HG03196 (cell line): ENCODE measurements at regions not wholly inside any gene's neighbourhood (a gene's known extent, or its start where the extent isn't known, plus 50 kb on each side); places are given as distances from the start of the nearest gene placed in this dataset.

Source experiments
- ATAC-seq: cut with Tn5 transposase; IDR thresholded peaks from one replicate; pipeline ENCODE4 v1.9.1; 2021; ENCODE audit not compliant: unreplicated experiment

DNA sequence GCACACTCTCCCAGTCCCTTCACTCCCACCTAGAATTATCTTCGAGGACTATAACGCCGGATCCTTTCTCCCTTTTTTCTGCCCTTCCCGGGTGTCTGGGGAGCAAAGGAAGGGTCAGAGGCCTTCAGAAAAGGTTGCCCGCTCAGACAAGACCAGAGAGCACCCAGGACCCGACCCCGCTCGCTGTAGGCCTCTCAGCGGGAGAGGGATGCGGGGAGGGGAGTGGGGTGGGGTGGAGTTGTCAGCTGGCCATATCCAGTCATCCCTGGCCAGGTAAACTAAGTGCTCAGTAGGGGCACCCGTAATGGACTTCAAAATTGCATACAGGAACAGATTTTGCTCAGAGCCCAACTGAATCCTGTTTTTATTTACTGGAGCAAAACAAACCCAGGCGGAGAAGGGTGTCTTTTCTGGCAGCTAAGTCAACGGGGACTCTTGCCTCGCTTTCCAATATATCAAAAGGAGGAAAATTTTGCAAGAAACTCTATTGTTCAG, 65.0 kb downstream of the NOL4 start:
- no peak for ATAC-seq

DNA sequence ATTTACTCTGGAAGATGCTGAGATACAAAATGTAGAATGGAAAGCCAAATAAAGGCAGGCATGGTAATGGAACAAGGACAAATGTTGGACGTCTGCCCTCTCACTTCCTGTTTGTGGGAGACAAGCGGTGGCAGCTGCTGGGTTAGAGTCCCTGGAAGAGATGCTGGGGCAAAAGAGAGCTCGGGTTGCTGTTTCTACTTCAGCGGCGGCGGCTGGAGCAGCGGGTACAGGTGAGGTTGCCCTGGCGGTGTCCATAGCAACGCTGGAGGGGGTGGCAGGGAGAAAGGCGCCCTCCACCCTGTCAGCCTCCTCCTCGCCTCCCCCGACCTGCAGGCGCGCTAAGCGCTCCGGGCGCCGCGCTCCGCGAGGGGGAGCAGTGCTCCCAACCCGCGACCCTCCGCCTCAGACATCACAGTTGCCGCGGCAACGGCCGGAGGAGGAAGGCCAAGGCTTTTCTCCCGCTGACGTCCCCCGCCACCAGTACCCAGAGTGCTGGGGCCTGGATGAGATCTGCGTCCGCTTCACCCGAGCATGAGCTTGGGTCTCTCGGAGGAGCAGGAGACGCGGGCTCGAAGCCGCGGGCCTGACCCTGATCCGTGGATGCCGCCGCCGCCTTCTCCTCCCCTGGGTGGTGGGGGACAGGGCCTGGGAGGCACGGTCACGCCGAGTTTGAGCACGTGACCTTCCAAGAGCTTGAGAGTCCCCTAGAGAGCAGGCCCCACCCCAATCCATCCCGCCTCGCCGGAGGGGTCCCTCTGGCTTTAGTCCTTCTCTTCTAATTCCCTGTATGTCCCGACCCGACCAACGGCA, 65.6 kb downstream of the NOL4 start:
- ATAC-seq = no peak

DNA sequence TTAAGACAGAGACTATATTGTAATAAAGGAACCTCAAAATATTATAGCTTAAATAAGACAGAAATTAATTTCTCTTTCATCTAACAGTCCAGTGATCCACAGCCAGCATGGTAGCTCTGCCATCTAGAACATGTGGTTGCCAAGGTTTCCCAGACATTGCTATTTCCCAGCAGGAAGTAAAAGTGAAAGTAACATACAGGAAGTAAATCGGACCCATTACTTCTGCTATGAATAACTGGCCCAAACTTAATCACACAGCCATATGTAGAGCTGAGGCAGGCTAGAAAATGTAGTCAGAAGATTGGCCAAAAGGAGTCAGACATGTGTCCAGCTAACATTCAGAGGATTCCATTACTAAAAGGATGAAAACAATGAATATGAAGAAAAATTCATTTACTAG, 71.0 kb downstream of the NOL4 start:
- ATAC-seq = peak; percentile 56

DNA sequence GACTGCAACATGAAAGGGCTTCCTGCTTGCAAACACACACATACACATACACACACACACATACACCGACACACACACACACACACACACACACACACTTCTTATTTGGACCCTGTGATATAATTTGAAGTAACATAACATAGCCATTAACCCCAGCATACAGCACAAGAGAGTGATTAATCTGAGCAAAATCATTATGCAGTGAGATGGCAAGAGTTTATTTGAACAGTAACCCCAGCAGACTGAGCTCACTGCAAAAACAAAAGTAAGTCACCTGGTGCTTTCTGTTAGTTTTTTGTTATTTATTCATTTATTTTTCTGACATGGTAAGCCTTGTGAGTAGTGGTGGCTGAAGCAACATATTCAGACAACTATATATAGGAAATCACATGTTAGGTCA, 93.7 kb downstream of the NOL4 start:
- no peak for ATAC-seq

DNA sequence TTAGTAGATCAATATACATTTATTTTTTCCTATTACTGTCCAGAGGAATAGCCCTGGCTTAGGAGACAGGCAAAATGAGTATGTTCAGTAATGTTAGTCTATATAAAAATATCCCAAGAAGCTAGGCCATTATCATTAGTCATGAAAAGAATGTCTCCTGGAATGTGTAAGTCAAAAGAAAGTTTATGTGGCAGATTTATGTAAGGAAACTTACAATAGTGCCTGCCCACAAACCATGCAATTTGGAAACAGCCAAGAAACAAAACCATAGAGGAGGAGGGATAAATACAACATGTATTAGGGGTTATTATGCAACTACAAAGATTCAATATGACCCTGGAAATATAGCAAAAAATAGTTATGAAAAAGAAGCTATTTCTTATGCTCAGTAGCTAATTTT, 96.3 kb downstream of the NOL4 start:
- ATAC-seq = no peak

DNA sequence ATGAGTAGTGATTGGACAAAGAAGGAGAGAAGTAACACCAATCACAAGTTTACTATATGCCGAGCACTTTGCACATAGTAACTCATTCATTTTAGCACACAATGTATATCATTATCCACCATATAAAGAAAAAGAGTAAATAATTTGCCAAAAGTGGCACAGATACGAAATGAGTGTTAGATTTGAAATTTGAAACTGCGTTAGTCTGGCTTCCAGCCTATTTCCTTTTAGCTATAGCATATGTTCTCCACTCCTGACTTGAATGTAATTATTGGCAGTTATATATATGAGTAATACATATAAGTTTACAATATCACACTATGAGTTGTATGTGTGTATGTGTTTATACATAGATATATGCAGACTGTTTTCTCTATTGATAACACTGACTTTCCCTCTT, 98.6 kb downstream of the NOL4 start:
- ATAC-seq = no peak

DNA sequence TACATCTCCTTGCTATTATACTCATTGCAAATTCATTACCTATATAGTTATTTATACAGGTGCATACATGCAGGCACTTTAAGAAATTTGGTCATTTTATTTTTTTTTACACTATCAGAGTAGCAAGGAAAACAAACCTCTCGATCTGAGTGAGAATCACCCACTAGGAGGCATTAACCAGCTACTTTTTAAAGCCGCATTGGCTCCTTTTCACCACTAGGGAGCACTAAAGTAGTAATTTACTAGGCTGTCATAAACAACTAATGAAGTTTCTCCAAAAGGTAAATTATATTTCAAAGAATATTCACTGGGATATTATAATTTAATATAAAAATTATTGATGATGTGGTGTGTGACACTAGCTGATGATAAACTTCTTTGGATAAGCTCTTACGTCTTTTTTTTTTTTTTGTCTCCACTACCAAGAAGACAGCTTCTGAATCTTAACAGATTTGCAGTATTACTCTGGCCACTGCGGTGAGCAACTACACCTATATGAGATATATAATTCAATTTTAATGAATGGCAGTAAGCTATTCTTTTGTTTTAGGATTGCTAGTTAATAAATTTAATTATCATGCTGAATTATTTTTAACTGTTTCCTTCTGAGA, 101.9 kb downstream of the NOL4 start:
- ATAC-seq = peak; percentile 89

DNA sequence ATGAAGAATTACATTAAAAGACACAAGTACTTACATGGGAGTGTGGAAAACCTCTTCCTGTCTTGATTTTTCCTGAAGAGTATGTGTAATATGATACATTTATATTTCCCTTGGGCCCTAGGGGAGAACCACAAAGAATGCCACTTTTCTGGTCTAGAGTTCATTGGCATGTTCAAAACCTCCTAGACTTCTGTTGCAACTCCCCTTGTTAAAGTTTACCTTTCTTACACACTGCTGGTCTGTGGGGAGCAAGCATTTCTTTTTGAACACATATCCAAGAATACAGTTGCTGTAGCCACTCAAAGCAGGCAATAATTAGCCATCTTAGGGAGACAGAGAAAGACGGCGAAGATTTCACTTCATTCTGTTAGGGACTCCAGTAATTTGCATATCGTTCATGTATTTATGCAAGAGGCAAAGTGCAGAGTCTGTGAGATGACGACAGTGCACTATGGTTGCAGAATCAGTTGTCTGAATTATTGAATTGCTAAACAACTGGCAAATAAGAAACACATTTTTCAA, 103.5 kb downstream of the NOL4 start:
- ATAC-seq = no peak

DNA sequence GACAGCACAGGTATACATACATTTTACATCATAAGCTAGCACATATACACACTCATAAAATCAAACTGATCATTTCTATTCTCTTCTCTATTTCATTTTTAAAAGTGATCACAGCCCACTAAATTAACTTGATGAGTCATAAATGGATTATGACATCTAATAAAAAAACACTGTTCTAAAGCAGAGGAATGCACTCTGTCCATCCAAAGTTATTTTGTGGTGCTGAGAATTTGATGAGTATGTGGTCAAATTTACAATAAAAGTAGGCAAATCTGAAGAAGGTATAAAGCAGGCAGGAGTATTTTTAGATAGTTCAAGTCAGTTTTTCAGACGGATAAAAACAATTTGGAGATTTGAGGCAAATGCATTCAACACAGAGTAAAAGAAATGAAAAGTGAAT, 104.4 kb downstream of the NOL4 start:
- no peak for ATAC-seq

DNA sequence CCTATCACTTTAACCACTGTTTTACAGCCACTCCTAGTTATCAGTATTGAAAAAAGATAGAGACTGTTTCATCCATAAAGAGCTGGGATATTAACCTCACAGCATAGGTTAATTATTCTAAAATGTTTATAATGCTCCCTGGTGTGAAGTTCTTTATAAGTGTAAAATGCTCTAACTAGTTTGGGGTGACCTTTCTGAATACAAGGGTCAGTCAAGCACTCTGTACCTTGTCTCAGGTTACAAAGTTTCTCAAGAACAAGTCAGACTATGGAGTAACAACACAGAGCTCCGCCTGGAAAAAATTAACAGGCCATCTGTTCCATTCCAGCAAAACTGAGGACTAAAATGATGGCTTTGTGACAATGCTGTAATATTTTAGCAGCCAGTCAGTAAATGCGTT, 107.4 kb downstream of the NOL4 start:
- ATAC-seq = no peak

DNA sequence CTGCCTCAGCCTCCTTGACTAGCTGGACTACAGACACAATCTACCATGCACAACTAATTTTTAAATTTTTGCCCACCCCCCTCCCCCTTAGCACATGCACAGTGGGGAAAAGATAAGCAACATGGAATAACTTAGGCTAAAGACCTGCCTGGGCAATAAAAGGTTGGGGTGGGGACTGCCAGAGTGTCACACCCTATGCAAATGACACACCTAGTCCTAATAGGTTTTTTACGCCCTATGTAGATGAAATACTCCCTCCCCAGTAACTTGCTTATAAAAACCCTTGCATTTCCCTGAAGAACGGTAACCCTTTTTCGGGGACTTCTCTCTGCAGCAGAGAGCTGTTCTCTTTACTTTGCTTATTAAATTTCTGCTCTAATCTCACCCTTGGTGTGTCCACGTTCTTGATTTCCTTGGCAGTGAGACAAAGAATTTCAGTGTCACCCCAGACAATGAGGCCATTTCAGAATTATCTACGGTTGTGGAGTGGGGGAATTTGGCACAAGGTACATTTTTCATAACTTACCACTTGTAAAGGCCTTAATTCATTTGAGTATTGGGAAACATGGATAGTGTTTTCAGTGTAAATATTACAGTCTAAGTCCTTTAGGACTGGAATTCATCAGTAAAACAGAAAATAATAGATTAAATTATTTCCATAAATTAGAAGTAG, 109.2 kb downstream of the NOL4 start:
- no peak for ATAC-seq

DNA sequence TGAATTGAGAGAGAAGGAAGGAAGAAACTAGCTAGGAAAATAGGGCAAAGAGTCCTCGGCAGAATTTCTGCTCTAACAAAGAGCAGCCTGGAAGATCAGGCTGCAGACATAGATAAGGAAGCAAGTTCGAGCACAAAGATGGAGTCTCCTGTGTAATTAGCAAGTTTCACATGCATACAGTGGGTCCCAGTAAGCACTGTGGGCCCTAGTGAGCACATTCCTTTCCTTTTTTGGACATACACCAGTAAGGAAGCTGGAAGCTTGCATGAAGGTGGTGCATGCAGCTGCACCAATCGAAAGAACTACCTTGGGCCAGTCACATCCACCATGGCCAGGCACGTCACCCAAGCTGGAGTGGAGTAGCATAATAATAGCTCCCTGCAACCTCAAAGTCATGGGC, 109.7 kb downstream of the NOL4 start:
- ATAC-seq = no peak

DNA sequence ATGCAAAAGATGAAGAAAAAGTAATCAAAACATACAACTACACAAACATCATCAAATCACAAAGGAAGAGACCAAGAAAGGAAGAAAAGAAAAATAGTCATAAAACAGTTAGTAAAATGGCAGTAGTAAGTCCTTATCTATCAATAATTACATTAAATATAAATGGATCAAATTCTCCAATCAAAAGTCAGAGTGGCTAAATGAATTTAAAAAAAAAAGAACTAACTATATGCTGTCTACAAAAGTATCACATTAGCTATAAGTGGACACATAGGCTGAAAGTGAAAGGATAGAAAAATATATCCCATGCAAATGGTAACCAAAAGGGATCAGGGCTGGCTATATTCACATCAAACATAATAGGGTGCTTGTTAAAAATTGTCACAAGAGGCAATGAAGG, 116.5 kb downstream of the NOL4 start:
- no peak for ATAC-seq

DNA sequence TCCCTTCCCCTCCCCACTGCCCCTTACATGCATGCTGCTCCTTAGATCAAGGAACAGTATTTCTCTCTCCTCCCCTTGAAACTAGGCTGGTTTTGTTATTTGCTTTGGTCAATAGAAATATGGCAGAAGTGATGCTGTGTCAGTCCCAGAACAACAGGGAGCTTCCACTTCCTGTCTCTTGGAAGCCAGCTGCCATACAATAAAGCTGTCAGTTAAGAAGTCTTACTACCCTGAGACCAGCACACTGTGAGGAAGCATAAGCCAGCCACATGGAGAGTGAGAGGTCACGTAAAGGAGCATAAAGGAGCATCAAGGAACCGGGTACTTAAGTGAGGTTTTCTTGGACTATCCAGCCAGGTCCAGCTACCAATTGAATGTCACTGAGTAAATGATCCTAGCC, 126.6 kb downstream of the NOL4 start:
- ATAC-seq = no peak

DNA sequence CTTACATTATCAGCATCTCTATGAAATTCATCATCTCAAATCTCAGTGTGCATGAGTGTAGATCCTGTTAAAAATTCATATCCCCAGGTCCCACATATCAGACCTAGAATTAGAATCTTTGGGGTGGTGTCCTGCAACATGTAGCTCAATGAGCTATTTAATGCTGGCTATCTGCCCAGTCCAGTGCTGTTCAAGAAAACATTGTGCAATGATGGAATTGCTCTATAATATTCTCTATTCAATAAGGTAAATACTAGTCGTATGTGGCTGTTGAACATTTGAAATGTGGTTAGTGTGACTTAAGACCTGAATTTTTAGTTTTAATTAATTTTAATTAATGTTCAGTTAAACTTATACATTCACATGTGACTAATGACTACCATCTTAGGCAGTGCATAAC, 127.4 kb downstream of the NOL4 start:
- no peak for ATAC-seq

DNA sequence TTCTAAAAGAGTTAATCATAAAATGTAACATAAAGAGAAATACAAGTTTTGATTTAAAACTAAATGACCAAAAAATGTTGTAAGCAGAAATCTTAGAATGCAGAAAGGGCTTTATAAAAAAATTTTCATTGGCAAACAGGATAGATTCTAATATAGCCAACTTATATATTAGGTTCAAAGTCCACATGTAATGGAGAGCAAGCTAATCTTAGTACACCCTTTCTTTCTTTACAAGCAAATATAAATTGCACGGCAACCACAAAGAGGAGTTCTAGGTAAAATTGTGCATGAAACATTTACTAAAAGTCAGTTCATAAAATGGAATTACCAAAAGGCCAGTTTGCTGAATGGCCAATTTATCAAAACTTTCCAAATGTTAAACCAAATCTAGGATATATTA, 130.6 kb downstream of the NOL4 start:
- no peak for ATAC-seq

DNA sequence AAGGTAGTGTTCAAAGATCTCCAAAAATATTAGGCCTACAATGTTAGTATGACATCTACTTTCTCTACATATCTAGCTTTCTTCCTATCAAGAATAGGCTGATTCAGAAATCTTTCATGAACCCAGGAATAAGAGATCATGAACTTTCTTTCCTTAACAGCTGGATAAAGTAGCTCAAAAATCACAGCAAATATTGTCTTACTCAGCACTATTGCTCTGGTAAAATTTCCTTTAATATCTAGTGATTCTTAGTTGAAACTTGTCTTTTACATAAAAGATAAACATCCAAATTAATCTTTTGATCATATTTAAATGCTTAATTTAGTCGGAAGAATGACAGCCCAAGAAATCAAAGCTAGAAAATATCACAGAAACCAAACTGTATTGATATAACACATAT, 131.9 kb downstream of the NOL4 start:
- no peak for ATAC-seq

DNA sequence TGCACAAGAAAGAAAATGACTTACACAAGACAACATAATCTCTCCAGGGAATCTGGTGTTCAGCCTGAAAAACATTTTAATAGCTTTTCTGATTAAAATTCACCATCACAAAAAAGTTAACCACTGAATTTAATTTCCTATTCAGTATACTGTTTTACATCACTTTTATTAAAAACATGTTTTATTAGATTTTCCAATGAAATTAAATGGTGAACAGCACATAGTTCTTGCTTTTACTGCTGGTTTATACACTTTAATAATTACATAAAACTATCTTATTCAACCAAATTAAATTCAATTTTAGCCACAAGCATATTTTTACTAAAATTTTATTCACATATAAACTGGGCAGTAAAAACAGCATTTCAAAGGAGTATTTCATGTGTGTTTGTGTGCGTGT, 138.3 kb downstream of the NOL4 start:
- no peak for ATAC-seq

DNA sequence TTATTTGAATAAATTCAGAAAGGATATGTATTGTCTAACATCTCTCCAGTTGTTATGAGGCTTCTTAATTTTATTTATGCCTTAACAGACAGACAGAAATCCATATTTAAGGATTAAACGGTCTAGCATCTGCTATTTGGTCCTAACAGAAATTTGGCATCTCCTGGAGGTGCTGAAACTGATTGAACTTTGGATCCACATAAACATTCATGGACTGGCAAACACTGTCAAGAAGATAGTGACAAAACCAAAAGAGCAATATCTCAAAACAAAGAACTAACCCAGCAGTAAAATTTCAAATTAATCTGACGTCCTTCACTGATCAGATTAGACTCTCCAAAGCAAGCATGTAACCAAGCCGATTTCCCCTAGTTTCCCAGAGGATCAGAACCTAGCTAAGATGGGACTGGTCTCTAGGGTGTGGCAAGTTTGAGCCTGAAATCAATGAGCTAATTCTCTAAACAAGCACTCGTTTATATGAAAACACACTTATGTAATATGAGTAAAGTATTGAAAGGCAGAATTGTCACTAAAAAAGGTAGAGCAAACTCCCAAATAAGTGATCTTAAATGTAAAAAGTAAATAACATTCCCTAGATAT, 139.5 kb downstream of the NOL4 start:
- ATAC-seq = no peak

DNA sequence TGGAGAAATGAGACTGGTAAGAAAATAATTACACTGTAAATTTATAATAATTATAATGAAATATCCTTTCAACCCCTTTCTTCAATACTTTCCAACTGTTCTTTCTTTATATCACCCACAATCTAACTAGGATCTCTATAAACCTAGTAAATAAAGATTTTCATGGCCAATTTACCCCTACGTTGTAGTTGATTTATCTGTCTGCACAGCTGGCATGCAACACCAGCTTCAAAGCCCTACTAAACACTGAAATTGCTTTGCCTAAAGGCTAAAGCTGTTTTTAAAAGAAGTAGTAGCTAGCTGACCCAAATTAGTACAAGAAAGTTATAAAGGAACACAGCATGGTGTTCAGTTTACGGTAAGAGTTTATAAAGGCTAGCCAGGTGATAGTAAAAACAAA, 140.1 kb downstream of the NOL4 start:
- ATAC-seq = no peak

DNA sequence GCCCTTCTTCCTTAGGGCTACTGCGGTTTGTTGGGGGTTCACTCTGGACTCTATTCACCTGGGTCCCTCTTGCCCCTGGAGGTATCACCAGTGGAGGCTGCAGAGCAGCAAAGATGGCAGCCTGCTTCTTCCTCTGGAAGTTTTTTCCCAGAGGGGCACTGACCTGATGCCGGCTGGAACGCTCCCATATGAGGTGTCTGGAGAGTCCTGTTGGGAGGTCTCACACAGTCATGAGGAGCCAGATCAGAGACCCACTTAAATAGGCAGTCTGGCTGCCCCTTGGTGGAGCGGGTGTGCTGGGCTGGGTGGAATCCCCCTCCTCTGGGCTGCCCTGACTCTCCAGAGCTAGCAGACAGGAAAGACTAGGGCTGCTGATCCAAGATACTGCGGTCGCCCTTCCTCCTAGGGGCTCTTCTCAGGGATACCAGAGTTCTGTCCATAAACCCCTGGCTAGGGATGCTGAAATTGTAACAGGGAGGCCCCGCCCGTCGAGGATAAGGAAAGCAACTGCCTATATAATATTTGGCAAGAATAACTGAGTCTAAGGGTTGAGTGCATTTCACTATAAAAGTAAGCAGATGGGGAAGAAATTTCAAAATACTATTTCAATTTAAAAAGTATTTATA, 140.7 kb downstream of the NOL4 start:
- no peak for ATAC-seq
